ENCODE measurements at regions not wholly inside any gene's neighbourhood (a gene's known extent, or its start where the extent isn't known, plus 50 kb on each side); places are given as distances from the start of the nearest gene placed in this dataset.

DNA sequence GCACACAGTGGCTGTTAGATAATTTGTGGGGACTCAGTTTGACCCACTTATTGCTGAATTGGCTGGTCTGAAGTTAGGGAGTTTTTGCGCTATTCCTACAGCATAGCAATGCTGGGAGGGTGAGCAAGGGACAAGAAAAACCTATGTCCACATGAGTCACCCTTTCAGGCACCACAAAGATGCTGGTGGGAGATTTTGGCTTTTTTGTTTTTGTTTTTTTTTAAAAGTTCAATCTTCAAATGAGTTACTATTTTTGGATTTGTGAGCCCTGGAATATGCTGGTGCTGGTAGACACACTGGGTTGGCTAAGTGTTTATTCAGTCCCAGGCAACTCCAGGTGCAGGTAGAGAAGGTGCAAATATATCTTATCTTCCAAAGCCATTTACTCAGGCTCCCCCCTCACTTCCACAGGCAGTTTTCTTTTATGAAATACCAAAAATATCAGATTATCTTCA, 143.4 kb downstream of the BTG1 start:
- peak; percentile 21 for DNase-seq (ENCODE audit: low read depth)
- TF ChIP-seq, protein P1, sequence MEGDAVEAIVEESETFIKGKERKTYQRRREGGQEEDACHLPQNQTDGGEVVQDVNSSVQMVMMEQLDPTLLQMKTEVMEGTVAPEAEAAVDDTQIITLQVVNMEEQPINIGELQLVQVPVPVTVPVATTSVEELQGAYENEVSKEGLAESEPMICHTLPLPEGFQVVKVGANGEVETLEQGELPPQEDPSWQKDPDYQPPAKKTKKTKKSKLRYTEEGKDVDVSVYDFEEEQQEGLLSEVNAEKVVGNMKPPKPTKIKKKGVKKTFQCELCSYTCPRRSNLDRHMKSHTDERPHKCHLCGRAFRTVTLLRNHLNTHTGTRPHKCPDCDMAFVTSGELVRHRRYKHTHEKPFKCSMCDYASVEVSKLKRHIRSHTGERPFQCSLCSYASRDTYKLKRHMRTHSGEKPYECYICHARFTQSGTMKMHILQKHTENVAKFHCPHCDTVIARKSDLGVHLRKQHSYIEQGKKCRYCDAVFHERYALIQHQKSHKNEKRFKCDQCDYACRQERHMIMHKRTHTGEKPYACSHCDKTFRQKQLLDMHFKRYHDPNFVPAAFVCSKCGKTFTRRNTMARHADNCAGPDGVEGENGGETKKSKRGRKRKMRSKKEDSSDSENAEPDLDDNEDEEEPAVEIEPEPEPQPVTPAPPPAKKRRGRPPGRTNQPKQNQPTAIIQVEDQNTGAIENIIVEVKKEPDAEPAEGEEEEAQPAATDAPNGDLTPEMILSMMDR (IDR thresholded peaks at IDR 0.05; ENCODE audit: insufficient read depth, low read depth, low read length) = no peak
- H3K4me3 ChIP-seq (ENCODE audit: low read depth, low read length) = no peak overlapping the region

DNA sequence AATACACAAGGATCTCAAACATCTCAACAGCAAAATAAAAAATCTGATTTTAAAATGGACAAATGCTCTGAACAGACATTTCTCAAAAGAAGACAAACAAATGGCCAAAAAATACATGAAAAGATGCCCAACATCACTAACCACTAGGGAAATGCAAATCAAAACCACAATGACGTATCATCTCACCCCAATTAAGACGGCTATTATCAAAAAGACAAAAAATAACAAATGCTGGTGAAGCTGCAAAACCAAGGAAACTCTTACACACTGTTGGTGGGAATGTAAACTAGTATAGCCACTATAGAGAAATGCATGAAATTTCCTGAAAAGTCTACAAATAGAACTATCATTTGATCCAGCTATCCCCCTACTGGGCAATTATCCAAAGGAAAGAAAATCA, 145.0 kb downstream of the BTG1 start:
- no peak overlapping the region for H3K4me3 ChIP-seq (ENCODE audit: low read depth, low read length)
- TF ChIP-seq, protein P1 (IDR thresholded peaks at IDR 0.05; ENCODE audit: insufficient read depth, low read depth, low read length) = no peak
- DNase-seq (ENCODE audit: low read depth) = no peak

DNA sequence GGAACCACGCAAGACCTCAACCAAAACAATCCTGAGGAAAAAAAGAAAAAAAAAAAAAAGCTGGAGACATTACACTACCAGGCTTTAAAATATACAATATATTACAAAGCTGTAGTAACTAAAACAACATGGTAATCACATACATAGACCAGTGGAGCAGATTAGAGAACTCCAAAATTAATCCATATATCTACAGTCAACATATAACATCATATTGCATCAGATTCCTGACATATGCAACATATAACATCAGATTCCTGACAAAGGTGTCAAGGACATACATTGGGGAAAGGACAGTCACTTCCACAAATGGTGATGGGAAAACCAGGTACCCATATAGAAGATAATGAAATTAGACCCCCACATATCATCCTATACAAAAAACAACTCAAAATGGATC, 145.8 kb downstream of the BTG1 start:
- DNase-seq (ENCODE audit: low read depth) = no peak
- TF ChIP-seq, protein P1 (IDR thresholded peaks at IDR 0.05; ENCODE audit: insufficient read depth, low read depth, low read length) = no peak
- no peak overlapping the region for H3K4me3 ChIP-seq (ENCODE audit: low read depth, low read length)

DNA sequence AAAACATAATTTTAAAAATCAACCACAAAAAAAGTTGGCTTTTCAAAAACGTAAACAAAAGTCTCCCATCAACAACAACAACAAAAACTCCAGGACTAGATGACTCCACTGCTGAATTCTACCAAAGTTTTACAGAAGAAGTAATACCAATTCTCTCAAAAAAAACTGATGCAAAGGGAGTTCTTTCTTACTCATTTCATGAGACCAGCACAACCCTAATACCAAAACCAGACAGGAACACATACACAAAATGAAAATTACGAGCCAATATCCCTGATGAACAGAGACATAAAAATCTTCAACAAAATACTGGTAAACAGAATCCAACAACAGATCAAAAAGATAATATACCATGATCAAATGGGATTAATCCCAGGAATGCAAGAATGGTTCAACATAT, 147.3 kb downstream of the BTG1 start:
- TF ChIP-seq, protein P1 (IDR thresholded peaks at IDR 0.05; ENCODE audit: insufficient read depth, low read depth, low read length) = no peak
- H3K4me3 ChIP-seq (ENCODE audit: low read depth, low read length) = no peak overlapping the region
- DNase-seq (ENCODE audit: low read depth) = no peak

DNA sequence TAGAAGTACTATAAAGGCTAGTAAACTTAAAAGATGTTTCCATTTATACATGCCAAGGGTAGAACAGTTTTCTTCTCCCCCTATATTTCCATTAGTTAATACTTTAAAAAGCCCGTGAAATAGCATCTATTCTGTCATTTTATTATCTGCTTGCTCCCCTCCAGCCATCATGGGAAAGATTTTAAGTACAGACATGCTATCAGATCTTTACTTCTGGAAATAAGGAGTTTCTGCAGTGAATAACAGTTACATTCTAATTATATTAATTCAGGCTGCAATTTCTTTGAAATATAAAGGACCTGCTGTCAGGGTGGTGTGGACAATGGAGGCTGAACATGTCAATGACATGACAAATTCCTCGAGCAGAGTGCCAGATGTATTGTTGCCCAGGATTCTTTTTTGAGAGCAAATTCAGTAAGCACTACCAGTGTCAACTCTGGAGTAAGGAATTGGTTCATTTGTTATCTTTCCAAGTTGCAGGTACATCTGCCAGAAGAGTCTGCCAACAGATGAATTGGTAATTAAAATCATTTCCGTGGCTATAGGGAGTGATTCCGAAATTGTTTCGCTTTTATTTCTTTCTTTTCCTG, 151.3 kb downstream of the BTG1 start:
- TF ChIP-seq, protein P1 (IDR thresholded peaks at IDR 0.05; ENCODE audit: insufficient read depth, low read depth, low read length) = no peak
- no peak for DNase-seq (ENCODE audit: low read depth)
- no peak overlapping the region for H3K4me3 ChIP-seq (ENCODE audit: low read depth, low read length)

DNA sequence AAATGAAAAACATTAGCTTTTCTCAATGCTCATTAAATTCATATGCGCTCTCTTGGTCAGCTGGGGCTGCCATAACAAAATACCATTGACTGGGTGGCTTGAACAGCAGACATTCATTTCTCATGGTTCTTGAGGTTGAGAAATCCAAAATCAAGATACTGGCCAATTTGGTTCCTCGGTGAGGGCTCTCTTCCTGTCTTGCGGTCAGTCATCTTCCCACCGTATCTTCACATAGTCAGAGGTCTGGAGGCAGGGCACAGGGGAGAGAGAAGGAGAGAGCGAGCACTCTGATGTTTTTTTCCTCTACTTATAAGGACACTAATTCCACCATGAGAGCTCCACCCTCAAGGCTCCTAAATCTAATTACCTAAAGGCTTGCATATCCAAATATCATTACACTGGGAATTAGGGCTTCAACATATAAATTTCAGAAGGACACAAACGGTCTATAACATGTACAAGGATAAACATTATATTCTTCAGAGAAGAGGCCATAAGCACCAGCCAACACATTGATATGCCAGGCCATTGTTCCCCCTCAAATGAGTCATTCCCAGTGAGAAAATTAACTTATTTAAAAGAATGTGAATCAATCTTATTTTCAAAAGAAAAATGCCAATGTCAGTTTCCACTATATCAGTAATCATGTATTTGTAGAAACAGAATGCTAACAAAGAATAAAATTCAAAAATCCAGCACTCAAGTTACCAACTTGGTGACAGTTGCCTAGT, 152.2 kb downstream of the BTG1 start:
- no peak for DNase-seq (ENCODE audit: low read depth)
- no peak overlapping the region for H3K4me3 ChIP-seq (ENCODE audit: low read depth, low read length)
- TF ChIP-seq, protein P1 (IDR thresholded peaks at IDR 0.05; ENCODE audit: insufficient read depth, low read depth, low read length) = no peak

Measured in fibroblast of villous mesenchyme (primary cell).